HepG2 (cell line): ENCODE measurements at regions not wholly inside any gene's neighbourhood (a gene's known extent, or its start where the extent isn't known, plus 50 kb on each side); places are given as distances from the start of the nearest gene placed in this dataset.

Experiments
- ATAC-seq: fragments of 200-7000 bp; cut with Tn5 transposase; 3 replicates; pipeline ENCODE4 v1.9.1; 2020; ENCODE audit warnings: mild to moderate bottlenecking, moderate library complexity
- BruUV-seq: library from RNA; stranded (reverse); fragments of 400-500 nt; replicated peaks from 2 replicates; lab custom pipeline; 2021; lab: Mats Ljungman, UMichigan
- CTCF ChIA-PET: fragments of 300-600 bp; formaldehyde crosslinking; extraction: SDS; loops from one replicate; lab custom pipeline; 2021; ENCODE audit warnings: low total read pairs, inconsistent platforms, low intra/inter-chr PET ratio; lab: Yijun Ruan, JAX
- POLR2A ChIA-PET: fragments of 350-600 bp; sonication (Branson Sonifier 250); formaldehyde crosslinking; loops from one replicate; lab custom pipeline; 2020; ENCODE audit warnings: antibody characterized with exemption, inconsistent platforms; lab: Yijun Ruan, JAX
- DNase-seq: peaks from one replicate; pipeline ENCODE4 v3.0.0-alpha.2; 2015; ENCODE audit warnings: low spot score
- FAIRE-seq: peaks from 3 replicates; lab custom pipeline; 2011; peaks lifted over from hg19 to GRCh38; lab: Jason Lieb, UNC
- H2AFZ ChIP-seq: one replicate; pipeline ENCODE4 v1.6.1; 2011; ENCODE audit warnings: low read length, inconsistent platforms
- H3K27ac ChIP-seq: fragments of 300-600 bp; 3 replicates; pipeline ENCODE4 v1.8.0; 2011; ENCODE audit warnings: mixed run types, mild to moderate bottlenecking, mixed read lengths, low read length, inconsistent platforms; ENCODE audit not compliant: insufficient read depth; ENCODE audit errors: extremely low read length
- H3K27me3 ChIP-seq, 2 experiments: fragments of 200-600 bp in 1 of 2; 2 replicates in 1 of 2; 3 replicates in 1 of 2; pipeline versions ENCODE4 v1.6.0 to v1.8.0; 2011; ENCODE audit warnings: low read length in 2 of 2, mild to moderate bottlenecking in 2 of 2, moderate library complexity in 2 of 2, inconsistent platforms in 1 of 2; ENCODE audit not compliant: insufficient read depth in 2 of 2, control insufficient read depth in 1 of 2
- H3K36me3 ChIP-seq, 2 experiments: fragments of 200-600 bp in 1 of 2; replicated peaks in 1 of 2; 2 replicates in 1 of 2; 3 replicates in 1 of 2; pipeline versions ENCODE4 v1.5.1 to v1.8.0; 2011; ENCODE audit warnings: low read length in 2 of 2, inconsistent platforms in 1 of 2; ENCODE audit not compliant: insufficient read depth in 2 of 2, control insufficient read depth in 1 of 2
- H3K4me1 ChIP-seq: 2 replicates; pipeline ENCODE4 v1.5.1; 2012; ENCODE audit warnings: low read length, inconsistent platforms; ENCODE audit not compliant: insufficient read depth
- H3K4me2 ChIP-seq: 2 replicates; pipeline ENCODE4 v1.6.0; 2011; ENCODE audit warnings: low read depth, low read length, inconsistent platforms
- H3K4me3 ChIP-seq, 3 experiments: fragments of 200-600 bp in 1 of 3; sonication (generic), shearing (Covaris generic) in 1 of 3; replicated peaks in 1 of 3; 2 replicates each; pipeline ENCODE4 v1.5.1; 2011 to 2016; ENCODE audit warnings: low read length in 3 of 3, inconsistent platforms in 2 of 3, low read depth in 2 of 3, mild to moderate bottlenecking in 2 of 3, control low read depth in 1 of 3, mixed read lengths in 1 of 3; ENCODE audit not compliant: insufficient read depth in 1 of 3
- H3K79me2 ChIP-seq: one replicate; pipeline ENCODE4 v1.6.1; 2011; ENCODE audit warnings: low read length, inconsistent platforms; ENCODE audit not compliant: insufficient read depth
- H3K9ac ChIP-seq: 2 replicates; pipeline ENCODE4 v1.6.0; 2011; ENCODE audit warnings: mild to moderate bottlenecking, low read depth, low read length, inconsistent platforms; ENCODE audit not compliant: insufficient read depth
- H3K9me3 ChIP-seq: 2 replicates; pipeline ENCODE4 v1.5.1; 2012; ENCODE audit warnings: mild to moderate bottlenecking, low read length
- H4K20me1 ChIP-seq: 2 replicates; pipeline ENCODE4 v1.6.0; 2011; ENCODE audit warnings: inconsistent platforms, mild to moderate bottlenecking, low read length, moderate library complexity; ENCODE audit not compliant: insufficient read depth
- EED ChIP-seq: sonication (generic); formaldehyde crosslinking; IDR thresholded peaks from 2 replicates; pipeline ENCODE4 v1.5.0; 2020; ENCODE audit warnings: mild to moderate bottlenecking, missing genetic modification reagents
- GFI1 ChIP-seq: sonication (generic); formaldehyde crosslinking; IDR thresholded peaks from 2 replicates; pipeline ENCODE4 v1.5.0; 2020; ENCODE audit warnings: missing genetic modification reagents, mild to moderate bottlenecking, borderline replicate concordance
- IRX3 ChIP-seq: sonication (generic); formaldehyde crosslinking; IDR thresholded peaks from 2 replicates; pipeline ENCODE4 v1.8.1; 2023; ENCODE audit warnings: mild to moderate bottlenecking, low read depth, missing genetic modification reagents, borderline replicate concordance
- KDM5A ChIP-seq: fragments of 200-600 bp; sonication (generic); IDR thresholded peaks from 2 replicates; pipeline ENCODE4 v1.7.0; 2018; ENCODE audit warnings: antibody characterized with exemption, mild to moderate bottlenecking, low read length, borderline replicate concordance
- MAF1 ChIP-seq: sonication (generic); formaldehyde crosslinking; IDR thresholded peaks from 2 replicates; pipeline ENCODE4 v1.5.0; 2020; ENCODE audit warnings: missing genetic modification reagents, borderline replicate concordance
- NCOR1 ChIP-seq: fragments of 200-600 bp; sonication (generic); IDR thresholded peaks from 2 replicates; pipeline ENCODE4 v1.7.0; 2017; ENCODE audit warnings: antibody characterized with exemption, low read length, borderline replicate concordance
- SP5 ChIP-seq: IDR thresholded peaks from 2 replicates; pipeline ENCODE4 v1.6.1; 2016; ENCODE audit warnings: low read depth, borderline replicate concordance
- TIGD3 ChIP-seq: sonication (generic); formaldehyde crosslinking; IDR thresholded peaks from 2 replicates; pipeline ENCODE4 v1.5.1; 2020; ENCODE audit warnings: mild to moderate bottlenecking, missing genetic modification reagents, borderline replicate concordance
- ZBTB33 ChIP-seq: sonication (generic); formaldehyde crosslinking; IDR thresholded peaks from 2 replicates; pipeline ENCODE4 v1.4.0; 2020; ENCODE audit warnings: missing genetic modification reagents
- ZNF18 ChIP-seq: sonication (generic); formaldehyde crosslinking; IDR thresholded peaks from 2 replicates; pipeline ENCODE4 v1.8.0; 2022; ENCODE audit warnings: mild to moderate bottlenecking, missing genetic modification reagents; ENCODE audit not compliant: insufficient replicate concordance
- ZNF317 ChIP-seq: sonication (generic); formaldehyde crosslinking; IDR thresholded peaks from 2 replicates; pipeline ENCODE4 v1.5.0; 2020; ENCODE audit warnings: mild to moderate bottlenecking, missing genetic modification reagents
- ZNF329 ChIP-seq: sonication (generic); formaldehyde crosslinking; IDR thresholded peaks from 2 replicates; pipeline ENCODE4 v1.9.0; 2021; ENCODE audit warnings: low read depth, mild to moderate bottlenecking, missing genetic modification reagents
- ZNF619 ChIP-seq: sonication (generic); formaldehyde crosslinking; IDR thresholded peaks from 2 replicates; pipeline ENCODE4 v1.4.0; 2020; ENCODE audit warnings: mild to moderate bottlenecking, missing genetic modification reagents
- ZSCAN22 ChIP-seq: sonication (generic); formaldehyde crosslinking; IDR thresholded peaks from 2 replicates; pipeline ENCODE4 v1.4.0; 2020; ENCODE audit warnings: mild to moderate bottlenecking, missing genetic modification reagents
- WGBS: methylation state at CpG from one replicate; pipeline ENCODE4 v1.1.6; 2017; ENCODE audit warnings: low lambda C conversion rate; 5-methylcytosine and 5-hydroxymethylcytosine counted together
- in situ Hi-C: cut with HindIII; loops from 2 replicates; pipeline ENCODE4 v1.10.0; 2017; ENCODE audit warnings: low pct_unique_long_range_greater_than_20kb; ENCODE audit not compliant: extremely low pct_ligation_motif_present
- intact Hi-C: fragments of 100-400 bp; cut with micrococcal nuclease; formaldehyde crosslinking; loops from one replicate; pipeline ENCODE4 v1.10.0; 2022; ENCODE audit not compliant: unreplicated experiment

GRCh38 chrX:10818651-10819050 is 198.3 kb upstream of the MID1 start:
- H3K79me2 ChIP-seq, result no peaks in the 10 kb centered on the region
- no peak overlapping the region for H3K4me3 ChIP-seq
- H3K4me2 ChIP-seq, result no peak overlapping the region
- TF ChIP-seq ZNF18 (no peak), ZNF619 (CRISPR knock-in tag) (no peak), NCOR1 (no peak), SP5 (CRISPR knock-in tag) (no peak), GFI1 (no peak), IRX3 (CRISPR knock-in tag) (no peak), EED (CRISPR knock-in tag) (no peak)
- no TSS peak for BruUV-seq
- DNase-seq (no peak), FAIRE-seq (no peak), ATAC-seq (no peak)
- POLR2A ChIA-PET, result no interaction called here
- in situ Hi-C loops (no loop called here), intact Hi-C loops (no loop called here)
- 0 out of 2 replicates have a peak, but pooled peaks cover under 1% of the 10 kb centered on the region for H3K4me1 ChIP-seq
- no peaks in the 10 kb centered on the region for H4K20me1 ChIP-seq
- CTCF ChIA-PET, result no interaction called here
- no peak overlapping the region for H3K9ac ChIP-seq
- H3K9me3 ChIP-seq, result no peaks in the 10 kb centered on the region
- no peak overlapping the region for H2AFZ ChIP-seq
- H3K27me3 ChIP-seq, result no peaks in the 10 kb centered on the region
- H3K27ac ChIP-seq, result no peak overlapping the region
- H3K36me3 ChIP-seq, result no peaks in the 10 kb centered on the region

- CTCF ChIA-PET, result no interaction called here
- POLR2A ChIA-PET, result no interaction called here
- no peak overlapping the region for H3K27ac ChIP-seq
- DNase-seq, result no peak
- intact Hi-C loops, result no loop called here
- ATAC-seq, result no peak
- BruUV-seq, result no TSS peak
- no peak for FAIRE-seq
- no peak overlapping the region for H2AFZ ChIP-seq
- no peaks in the 10 kb centered on the region for H3K9me3 ChIP-seq
- no peaks in the 10 kb centered on the region for H3K36me3 ChIP-seq
- no peak overlapping the region for H3K9ac ChIP-seq
- no peak overlapping the region for H3K4me3 ChIP-seq
- WGBS, result 67% methylated on average over 1 of the region's 1 CpG
- TF ChIP-seq MAF1 (CRISPR knock-in tag) (no peak), TIGD3 (CRISPR knock-in tag) (no peak), ZSCAN22 (CRISPR knock-in tag) (no peak), ZBTB33 (no peak), ZNF317 (no peak), ZNF329 (no peak), KDM5A (no peak)
- H3K4me2 ChIP-seq, result no peak overlapping the region
- in situ Hi-C loops, result no loop called here
- H4K20me1 ChIP-seq, result no peaks in the 10 kb centered on the region
- no peaks in the 10 kb centered on the region for H3K79me2 ChIP-seq
- H3K27me3 ChIP-seq, result no peaks in the 10 kb centered on the region
- H3K4me1 ChIP-seq, result no peaks in the 10 kb centered on the region
Observed at GRCh38 chrX:10819973-10820372, 199.6 kb upstream of the MID1 start.
